NCI-H748 treated with DMSO at 0.1 percent for 48 hours (cell line): ENCODE measurements at regions not wholly inside any gene's neighbourhood (a gene's known extent, or its start where the extent isn't known, plus 50 kb on each side); places are given as distances from the start of the nearest gene placed in this dataset.
A peak's percentile ranks its signal among the peaks of the same experiment; 100 is the strongest.
"Not testable (repeated sequence)": the region's sequence is repeated elsewhere in the genome, so short reads cannot be mapped to it uniquely, and the experiment has no call there.

Experiments used
- DNase-seq: peaks from one replicate; lab custom pipeline; 2025; lab: John Stamatoyannopoulos, UW

DNA sequence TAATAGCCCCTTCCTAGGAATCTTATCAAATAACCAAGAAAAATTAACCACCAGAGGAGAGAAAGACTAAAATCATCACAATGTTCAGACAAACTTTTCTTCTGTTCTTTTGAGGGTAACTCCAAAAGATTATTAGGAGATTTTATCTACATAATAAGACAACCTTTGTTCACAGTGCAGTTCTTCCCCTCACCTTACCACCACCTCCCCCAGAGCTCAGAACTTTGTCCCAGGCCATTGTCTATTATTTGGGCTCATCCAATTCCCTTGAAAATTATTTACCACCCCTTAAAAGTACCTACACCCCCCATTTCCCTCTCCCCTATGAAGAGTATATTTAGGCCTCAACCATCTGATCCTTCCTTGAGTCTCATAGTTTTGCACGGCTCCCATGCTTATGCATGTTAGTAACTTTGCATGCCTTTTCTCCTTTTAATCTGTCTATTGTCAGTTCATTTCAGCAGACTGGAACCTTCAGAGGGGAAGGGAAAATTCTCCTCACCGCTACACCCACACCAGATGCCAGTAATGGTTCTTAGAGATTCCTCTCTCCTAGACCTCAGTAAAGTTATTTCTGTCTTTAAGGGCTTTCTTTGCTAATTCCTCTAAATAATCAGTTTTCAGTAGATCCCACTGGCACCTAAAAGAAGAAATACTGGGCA, 234.9 kb downstream of the SKIDA1 start:
- DNase-seq = no peak

- DNase-seq = no peak
Measured at GRCh38 chr10:21289961-21290360, 235.5 kb downstream of the SKIDA1 start.

DNA sequence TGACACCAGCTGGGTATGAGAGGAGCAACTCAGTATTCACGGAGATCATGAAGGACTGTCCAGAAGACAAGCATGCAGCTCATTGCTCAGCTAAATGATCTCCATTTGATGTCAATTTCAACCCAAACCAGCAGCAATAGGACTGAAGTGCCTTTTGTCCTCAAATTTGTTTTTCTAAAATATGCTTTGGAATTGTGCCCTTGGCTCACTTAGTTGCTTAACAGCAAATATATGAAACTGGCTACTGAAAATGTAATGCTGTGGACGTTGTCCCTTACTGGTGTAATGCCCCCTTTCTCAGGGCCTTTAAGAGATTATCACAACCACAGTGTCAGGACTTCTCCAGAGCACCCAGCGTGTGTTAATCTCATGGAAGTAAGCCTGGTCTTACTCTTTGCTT, 236.2 kb downstream of the SKIDA1 start:
- DNase-seq = no peak

DNA sequence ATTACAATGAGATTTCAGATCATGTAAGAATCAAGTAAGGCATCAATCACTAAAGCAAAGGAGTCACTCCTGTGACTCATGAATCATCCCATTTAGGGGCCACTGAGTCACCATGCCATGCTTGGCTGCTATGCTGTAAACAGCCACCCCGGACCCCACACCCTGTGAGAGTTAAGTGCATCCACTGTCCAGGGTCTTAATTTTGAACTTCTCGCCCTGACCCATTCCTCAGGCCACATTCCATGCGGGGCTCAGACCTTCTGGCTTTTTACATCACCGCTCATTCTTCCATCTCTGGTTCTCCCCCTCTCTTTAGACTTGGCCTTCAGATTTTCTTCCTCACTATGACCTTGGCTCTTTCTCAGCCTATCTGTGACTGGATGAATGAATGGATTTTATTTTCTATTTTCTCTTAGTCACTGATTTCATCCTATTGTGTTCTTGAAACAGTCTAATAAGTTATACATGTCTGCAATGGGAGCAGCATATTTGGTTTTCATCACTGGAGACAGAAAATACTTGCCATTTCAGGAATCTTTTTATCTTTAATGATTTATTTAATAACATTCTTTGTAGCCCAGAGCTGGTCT, 239.6 kb downstream of the SKIDA1 start:
- DNase-seq = no peak

- no peak for DNase-seq
Measured at GRCh38 chr10:21285207-21285606, 240.3 kb downstream of the SKIDA1 start.

DNA sequence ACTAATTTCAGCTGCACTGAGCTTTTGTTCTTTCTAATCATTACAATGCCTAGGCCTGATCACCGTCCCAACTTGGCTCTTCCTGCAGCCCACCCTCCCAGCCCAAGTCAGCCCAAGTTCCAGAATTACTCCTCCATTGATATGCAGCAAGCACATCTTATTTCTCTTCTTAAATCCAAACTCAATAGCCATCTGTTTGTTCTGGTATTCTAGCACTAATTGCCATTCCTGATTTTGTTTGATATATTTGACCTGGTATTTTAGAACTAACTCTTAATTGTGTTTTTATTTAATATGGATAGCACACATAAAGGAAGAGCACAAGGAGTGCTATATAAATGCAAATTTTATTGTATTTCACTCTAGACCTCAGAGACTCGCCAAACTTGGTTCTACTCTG, 241.2 kb downstream of the SKIDA1 start:
- DNase-seq = no peak

DNA sequence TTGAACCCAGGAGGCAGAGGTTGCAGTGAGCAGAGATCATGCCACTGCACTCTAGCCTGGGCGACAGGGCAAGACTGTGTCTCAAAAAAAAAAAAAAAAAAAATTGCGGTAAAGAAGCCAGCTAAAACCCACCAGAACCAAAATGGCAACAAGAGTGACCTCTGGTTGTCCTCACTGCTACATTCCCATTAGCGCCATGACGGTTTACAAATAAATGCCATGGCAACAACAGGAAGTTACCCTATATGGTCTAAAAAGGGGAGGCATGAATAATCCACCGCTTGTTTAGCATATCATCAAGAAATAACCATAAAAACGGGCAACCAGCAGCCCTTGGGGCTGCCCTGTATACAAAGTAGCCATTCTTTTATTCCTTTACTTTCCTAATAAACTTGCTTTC, 242.4 kb downstream of the SKIDA1 start:
- not testable (repeated sequence) for DNase-seq

DNA sequence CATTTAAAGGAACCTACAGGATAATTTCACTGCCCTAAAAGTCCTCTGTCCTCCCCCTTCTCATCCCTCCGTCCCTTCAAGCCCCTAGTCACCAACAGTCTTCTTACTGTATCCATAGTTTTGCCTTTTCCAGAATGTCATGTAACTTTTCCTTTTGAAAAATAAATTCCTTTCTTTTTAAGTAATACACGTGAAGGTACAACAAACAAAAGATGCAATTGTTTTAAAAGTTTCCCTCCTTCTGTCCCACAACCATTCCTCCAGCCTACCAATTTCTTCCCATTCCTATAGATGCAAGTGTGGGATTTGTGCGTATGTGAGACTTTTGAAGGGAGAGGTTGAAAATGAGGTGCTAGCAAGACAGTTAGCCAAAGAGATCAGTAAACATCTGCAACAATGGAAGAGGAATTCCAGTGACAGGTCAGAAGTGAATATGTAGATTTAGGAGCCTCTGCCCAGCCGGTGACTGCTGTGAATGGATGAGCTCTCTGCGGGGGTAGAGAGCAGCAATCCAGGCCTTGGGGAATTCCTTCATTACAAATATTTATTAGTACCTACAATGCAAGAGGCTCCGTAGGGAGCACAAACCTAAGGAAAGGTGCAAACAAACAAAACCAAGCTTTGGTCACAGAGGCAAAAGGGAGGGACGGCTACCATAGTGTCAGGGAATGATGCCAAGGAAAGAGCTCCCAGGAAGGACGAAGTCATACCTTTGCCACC, 243.6 kb downstream of the SKIDA1 start:
- DNase-seq = no peak

GRCh38 chr10:21280971-21281572, 244.4 kb downstream of the SKIDA1 start:
- DNase-seq = no peak

- DNase-seq = no peak
Measured at GRCh38 chr10:21280037-21280436, 245.4 kb downstream of the SKIDA1 start.

DNA sequence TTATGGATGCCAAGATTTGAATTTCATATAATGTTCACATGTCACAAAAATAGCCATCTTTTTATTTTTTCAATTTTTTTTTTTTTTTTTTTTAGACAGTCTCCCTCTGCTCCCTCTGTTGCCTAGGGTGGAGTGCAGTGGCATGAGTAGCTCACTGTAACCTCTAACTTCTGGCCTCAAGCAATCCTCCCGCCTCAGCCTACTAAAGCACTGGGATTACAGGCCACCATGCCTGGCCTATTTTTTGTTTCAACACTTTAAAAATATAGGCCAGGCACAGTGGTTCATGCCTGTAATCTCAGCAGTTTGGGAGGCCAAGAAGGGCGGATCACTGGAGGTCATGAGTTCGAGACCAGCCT, 246.3 kb downstream of the SKIDA1 start:
- DNase-seq = no peak

DNA sequence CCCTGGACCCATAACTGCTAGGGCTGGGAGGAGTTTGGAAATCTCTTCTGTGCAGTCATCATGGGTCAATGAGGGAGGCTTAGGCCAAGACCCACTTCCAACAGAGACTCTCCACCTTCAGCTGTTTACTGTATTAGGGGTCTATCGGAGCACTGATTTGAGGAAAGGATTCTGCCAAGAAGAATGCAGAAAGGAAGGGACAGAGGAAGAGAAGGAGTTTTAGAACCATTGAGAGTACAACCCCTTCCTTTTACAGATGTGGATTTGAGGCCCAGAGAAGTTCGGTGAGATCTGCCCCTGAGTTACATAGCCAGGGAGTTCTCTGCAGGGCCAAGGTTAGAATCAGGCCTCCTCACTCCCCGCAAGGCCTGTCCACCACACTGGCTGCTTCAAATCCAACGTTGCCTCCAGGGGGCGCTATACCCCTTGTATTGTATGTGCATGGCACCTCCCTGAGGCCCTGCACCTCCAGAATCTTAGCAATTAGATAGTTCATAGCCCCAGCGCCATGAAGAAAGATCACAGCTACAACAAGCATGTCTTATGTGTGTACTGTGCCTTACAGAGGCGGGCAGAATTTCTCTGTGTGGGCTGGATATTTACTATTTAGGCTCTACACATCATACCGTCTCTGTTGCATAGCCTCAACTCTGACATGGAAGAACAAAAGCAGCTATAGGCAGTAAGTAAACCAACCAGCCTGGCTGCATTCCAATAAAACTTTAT, 246.8 kb downstream of the SKIDA1 start:
- peak; percentile 66 for DNase-seq

- DNase-seq = no peak
Measured at GRCh38 chr10:21273400-21273968, 252.0 kb downstream of the SKIDA1 start.

DNA sequence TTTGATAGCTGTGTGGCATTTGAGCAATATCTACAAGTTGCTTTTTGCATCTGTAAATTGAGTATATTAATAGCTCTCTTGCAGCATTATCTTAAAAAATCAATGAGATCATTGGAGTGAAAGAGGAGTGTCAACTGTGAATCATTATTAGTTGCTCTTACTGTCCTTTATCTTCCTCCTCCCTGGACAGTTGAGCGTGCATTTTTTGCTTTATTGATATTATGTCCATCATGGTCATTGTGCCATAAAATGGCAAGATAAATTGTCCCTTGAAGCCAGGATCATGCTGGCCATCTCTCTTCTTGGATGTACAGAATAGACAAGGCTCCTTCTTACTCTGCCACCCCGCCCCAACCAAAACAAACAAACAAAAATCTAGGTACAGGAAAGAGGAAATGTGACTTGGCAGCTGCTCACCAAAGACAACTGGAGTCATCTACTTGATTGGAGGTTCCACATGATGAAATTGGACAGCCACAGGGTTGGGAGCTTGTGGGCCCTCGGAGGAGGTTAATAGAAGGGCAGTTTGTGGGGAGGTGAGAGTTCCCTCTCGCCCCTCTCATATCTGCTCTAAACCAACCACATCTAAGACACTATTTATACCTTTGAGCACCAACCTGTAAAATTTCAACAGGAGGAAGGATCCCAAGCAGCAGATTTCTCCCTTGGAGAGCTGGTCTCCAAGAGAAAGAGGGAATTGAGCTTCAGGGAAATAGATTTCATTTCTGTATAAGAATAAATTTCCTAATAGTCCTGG, 252.7 kb downstream of the SKIDA1 start:
- no peak for DNase-seq

DNA sequence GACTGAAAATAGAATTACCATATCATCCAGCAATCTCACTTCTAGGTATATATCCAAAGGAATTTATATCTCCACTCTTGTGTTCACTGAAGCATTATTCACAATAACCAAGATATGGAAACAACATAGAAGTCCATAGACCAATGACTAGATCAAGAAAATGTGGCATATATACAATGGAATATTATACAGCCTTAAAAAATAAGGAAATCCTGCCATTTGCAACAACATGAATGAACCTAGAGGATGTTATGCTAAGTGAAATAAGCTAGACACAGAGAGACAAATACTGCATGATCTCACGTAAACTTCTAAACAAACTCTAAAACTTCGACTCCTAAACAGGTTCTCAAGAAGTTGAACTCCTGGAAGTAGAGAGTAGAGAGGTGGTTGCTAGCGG, 254.5 kb downstream of the SKIDA1 start:
- no peak for DNase-seq

- no peak for DNase-seq
Measured at GRCh38 chr10:21269289-21269688, 256.2 kb downstream of the SKIDA1 start.

DNA sequence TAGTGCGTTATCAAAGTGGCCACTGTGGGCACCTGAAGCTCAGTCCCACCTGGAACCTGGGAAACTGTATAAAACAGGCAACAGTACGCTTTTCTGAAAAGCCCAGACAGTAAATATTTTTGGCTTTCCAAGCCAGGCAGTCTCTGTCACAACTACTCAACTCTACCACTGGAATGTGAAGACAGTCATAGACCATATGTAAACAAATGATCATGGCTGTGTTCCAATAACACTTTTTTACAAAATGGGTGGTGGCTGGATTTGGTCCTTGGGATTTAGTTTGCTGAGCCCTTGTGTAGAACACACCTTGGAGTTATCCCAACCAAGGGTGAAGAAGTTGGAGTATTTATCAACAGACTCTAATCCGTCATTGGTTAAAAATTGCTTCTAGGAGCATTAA, 259.9 kb downstream of the SKIDA1 start:
- DNase-seq = no peak

GRCh38 chr10:21264271-21264670, 261.2 kb downstream of the SKIDA1 start:
- no peak for DNase-seq

DNA sequence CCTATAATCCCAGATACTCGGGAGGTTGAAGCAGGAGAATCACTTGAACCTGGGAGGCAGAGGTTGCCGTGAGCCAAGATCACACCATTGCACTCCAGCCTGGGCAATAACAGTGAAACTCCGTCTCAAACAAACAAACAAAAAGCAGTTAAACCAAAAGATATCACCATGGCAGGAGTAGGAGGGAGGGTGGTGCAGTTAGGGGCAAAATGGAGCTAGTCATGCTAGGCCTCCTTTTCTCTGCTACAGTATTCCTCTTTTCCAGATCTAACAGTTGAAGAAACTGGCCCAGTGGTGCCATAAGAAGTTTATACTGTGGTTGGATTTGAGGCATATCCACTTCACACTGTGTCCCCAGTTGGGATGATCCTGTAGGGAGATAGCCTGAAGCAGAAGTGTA, 261.6 kb downstream of the SKIDA1 start:
- DNase-seq = no peak

GRCh38 chr10:21263263-21263803, 262.1 kb downstream of the SKIDA1 start:
- DNase-seq = no peak

GRCh38 chr10:21261842-21262294, 263.6 kb downstream of the SKIDA1 start:
- DNase-seq = no peak
